C4-2B (cell line): ENCODE measurements at regions not wholly inside any gene's neighbourhood (a gene's known extent, or its start where the extent isn't known, plus 50 kb on each side); places are given as distances from the start of the nearest gene placed in this dataset.

Experiments used
- ZFX ChIP-seq: fragments of 450-650 bp; IDR thresholded peaks from 2 replicates; pipeline ENCODE4 v1.6.1; 2017
- TF ChIP-seq, protein P1 (sequence below): fragments of 450-650 bp; conservative IDR thresholded peaks from 2 replicates; pipeline ENCODE4 v1.5.1; 2017; ENCODE audit warnings: mild to moderate bottlenecking

DNA sequence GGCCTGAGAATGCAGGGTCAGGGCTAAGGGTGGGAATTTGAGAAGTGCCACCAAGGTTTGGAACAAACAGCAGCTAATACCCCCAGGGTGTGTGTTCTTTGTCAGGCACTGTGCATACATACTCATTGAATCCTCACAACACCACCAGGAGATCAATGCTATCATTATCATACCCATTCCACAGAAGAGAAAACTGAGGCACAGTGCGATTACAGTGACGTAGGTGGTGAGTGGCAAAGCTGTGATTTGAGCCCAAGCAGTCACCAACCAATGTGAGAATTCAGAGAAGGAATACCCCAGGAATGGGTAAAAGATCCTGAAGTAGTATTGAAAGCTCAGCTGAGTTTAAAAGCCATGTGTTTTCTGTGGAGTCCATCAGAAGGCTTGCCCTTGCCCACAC is 281.6 kb upstream of the MGAT5 start:
- TF ChIP-seq, protein P1, sequence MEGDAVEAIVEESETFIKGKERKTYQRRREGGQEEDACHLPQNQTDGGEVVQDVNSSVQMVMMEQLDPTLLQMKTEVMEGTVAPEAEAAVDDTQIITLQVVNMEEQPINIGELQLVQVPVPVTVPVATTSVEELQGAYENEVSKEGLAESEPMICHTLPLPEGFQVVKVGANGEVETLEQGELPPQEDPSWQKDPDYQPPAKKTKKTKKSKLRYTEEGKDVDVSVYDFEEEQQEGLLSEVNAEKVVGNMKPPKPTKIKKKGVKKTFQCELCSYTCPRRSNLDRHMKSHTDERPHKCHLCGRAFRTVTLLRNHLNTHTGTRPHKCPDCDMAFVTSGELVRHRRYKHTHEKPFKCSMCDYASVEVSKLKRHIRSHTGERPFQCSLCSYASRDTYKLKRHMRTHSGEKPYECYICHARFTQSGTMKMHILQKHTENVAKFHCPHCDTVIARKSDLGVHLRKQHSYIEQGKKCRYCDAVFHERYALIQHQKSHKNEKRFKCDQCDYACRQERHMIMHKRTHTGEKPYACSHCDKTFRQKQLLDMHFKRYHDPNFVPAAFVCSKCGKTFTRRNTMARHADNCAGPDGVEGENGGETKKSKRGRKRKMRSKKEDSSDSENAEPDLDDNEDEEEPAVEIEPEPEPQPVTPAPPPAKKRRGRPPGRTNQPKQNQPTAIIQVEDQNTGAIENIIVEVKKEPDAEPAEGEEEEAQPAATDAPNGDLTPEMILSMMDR: no peak
- TF ChIP-seq ZFX: no peak
